GM12874 (cell line): ENCODE measurements at regions not wholly inside any gene's neighbourhood (a gene's known extent, or its start where the extent isn't known, plus 50 kb on each side); places are given as distances from the start of the nearest gene placed in this dataset.

Source experiments
- TF ChIP-seq, protein P1 (sequence below): IDR thresholded peaks from 2 replicates; pipeline ENCODE4 v1.5.1; 2011; ENCODE audit warnings: low read depth, mild to moderate bottlenecking, control low read depth, low read length, moderate library complexity; ENCODE audit not compliant: insufficient read depth

DNA sequence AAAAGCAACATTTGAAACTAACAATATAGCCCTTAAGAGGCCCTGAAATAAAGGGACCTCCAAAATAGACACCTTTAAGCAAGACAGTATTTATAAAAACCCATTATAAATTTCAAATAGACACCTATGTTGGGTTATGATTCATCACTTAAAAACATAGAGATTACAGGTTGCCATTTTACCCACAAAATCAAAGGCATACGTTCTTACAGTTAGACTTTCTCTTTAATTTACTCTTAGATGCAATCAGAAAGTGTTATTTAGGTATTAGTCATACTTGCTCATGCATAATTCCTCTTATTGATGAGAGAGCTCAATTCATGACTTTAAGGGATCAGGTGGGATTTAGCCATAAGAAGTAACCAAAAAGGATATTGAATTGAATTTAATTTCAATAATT is 51.5 kb upstream of the TMEM200A start:
- TF ChIP-seq, protein P1, sequence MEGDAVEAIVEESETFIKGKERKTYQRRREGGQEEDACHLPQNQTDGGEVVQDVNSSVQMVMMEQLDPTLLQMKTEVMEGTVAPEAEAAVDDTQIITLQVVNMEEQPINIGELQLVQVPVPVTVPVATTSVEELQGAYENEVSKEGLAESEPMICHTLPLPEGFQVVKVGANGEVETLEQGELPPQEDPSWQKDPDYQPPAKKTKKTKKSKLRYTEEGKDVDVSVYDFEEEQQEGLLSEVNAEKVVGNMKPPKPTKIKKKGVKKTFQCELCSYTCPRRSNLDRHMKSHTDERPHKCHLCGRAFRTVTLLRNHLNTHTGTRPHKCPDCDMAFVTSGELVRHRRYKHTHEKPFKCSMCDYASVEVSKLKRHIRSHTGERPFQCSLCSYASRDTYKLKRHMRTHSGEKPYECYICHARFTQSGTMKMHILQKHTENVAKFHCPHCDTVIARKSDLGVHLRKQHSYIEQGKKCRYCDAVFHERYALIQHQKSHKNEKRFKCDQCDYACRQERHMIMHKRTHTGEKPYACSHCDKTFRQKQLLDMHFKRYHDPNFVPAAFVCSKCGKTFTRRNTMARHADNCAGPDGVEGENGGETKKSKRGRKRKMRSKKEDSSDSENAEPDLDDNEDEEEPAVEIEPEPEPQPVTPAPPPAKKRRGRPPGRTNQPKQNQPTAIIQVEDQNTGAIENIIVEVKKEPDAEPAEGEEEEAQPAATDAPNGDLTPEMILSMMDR = no peak

DNA sequence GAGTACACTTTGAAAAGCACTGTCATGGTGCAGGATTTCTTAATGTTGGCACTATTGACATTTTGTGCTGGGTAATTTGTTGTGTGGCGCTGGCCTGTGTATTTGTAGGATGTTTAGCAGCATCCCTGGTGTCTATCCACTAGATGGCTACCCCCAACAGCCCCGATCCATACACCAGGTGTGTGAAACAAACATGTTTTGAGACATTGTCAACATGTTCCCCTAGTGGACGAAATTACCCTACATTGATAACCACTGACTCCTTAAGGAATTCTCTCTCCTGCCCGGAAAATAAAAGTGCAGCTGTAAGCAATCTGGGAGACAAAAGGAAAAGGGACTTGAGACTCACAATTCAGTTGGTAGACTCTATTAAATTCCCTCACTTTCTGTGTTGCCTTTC is 52.6 kb upstream of the TMEM200A start:
- TF ChIP-seq, protein P1 = no peak

GRCh38 chr6:130309028-130309427 is 56.8 kb upstream of the TMEM200A start:
- TF ChIP-seq, protein P1 = no peak

GRCh38 chr6:130307752-130308361 is 58.0 kb upstream of the TMEM200A start:
- TF ChIP-seq, protein P1 = no peak

GRCh38 chr6:130306377-130306776 is 59.4 kb upstream of the TMEM200A start:
- TF ChIP-seq, protein P1 = no peak

GRCh38 chr6:130303431-130303830 is 62.4 kb upstream of the TMEM200A start:
- TF ChIP-seq, protein P1 = no peak

DNA sequence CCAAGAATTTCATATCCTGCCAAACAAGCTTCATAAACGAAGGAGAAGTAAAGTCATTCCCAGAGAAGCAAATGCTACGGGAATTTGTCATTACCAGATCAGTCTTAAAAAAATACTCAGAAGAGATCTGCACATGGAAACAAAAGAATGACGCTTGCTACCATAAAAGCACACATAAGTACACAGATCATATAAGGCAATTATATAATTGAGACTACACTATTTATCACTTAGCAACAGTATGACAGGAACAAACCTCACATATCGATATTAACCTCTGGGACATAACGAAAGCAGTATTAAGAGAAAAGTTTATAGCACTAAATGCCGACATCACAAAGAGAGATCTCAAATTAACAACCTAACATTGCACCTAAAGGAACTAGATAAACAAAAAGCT is 67.6 kb upstream of the TMEM200A start:
- TF ChIP-seq, protein P1 = no peak
